ENCODE measurements at regions not wholly inside any gene's neighbourhood (a gene's known extent, or its start where the extent isn't known, plus 50 kb on each side); places are given as distances from the start of the nearest gene placed in this dataset.

- DNase-seq (ENCODE audit: extremely low read depth in 1 of 11, low read depth in 9 of 11, low spot score in 4 of 11) = no peak
Observed at GRCh38 chr11:15473954-15474837, 359.5 kb downstream of the INSC start.

- DNase-seq (ENCODE audit: extremely low read depth in 1 of 11, low read depth in 9 of 11, low spot score in 4 of 11) = no peak
Observed at GRCh38 chr11:15476371-15476917, 361.7 kb downstream of the INSC start.

DNA sequence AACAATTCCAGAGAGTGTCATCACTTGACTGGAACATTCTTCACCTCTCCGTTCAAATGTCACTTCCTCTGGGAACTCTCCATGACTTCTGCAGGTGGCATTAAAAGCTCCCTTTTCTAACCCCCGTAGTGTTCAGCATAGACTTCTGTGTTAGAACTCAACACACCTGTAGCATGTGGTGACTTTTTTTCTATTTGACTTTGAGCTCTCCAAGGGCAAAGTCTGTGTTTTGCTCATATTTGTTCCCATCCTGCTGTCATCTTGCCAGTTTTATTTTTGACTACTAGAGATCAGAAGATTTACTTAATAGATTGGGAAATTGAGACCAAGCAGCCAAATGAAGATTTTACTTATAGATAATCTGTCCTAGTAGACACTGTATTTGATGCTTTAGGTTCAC, 367.1 kb downstream of the INSC start:
- DNase-seq (ENCODE audit: extremely low read depth in 1 of 11, low read depth in 9 of 11, low spot score in 4 of 11) = no peak

DNA sequence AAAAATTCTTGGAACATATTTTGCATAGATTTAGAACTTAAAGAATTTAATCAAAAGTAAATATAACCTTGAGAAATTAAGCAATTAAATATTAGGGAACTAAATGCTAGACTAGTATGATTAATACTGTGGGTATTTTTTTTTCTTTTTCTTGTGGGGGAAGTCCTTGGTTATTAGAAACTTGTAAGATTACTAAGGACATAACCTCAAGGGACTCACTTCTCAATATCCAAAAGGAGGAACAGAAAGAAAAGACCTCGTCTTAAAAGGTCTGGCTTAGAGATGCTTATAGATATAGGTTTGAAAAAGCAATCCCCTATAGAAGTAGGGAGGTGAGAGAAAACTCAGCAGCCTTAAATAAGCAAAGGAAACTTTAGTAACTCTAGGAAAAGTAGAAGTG, 368.5 kb downstream of the INSC start:
- DNase-seq (ENCODE audit: extremely low read depth in 1 of 11, low read depth in 9 of 11, low spot score in 4 of 11) = no peak

DNA sequence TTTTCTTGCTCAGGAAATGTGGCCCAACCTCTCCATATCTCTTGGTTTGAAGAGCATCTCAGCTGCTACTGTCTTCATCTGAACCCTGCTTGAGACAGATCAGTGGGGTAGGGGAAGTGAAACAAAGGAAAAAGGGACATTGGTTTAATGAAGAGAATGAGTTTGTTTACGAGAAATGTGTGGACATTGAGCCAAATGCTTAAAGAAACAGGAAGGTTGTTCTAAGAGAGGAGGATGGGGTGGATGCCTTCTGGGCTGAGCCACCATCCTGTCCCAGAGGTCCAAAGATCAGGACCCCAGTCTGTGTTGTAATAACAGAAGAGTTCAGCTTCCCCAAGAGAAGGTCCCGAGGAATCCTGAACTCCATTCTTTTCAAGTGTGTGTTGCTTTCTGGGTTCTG, 369.7 kb downstream of the INSC start:
- no peak for DNase-seq (ENCODE audit: extremely low read depth in 1 of 11, low read depth in 9 of 11, low spot score in 4 of 11)

- DNase-seq (ENCODE audit: extremely low read depth in 1 of 11, low read depth in 9 of 11, low spot score in 4 of 11) = no peak
Observed at GRCh38 chr11:15485432-15485831, 370.7 kb downstream of the INSC start.

- DNase-seq (ENCODE audit: extremely low read depth in 1 of 11, low read depth in 9 of 11, low spot score in 4 of 11) = no peak
Observed at GRCh38 chr11:15489281-15489680, 374.6 kb downstream of the INSC start.

GRCh38 chr11:15490535-15490934, 375.8 kb downstream of the INSC start:
- no peak for DNase-seq (ENCODE audit: extremely low read depth in 1 of 11, low read depth in 9 of 11, low spot score in 4 of 11)

DNA sequence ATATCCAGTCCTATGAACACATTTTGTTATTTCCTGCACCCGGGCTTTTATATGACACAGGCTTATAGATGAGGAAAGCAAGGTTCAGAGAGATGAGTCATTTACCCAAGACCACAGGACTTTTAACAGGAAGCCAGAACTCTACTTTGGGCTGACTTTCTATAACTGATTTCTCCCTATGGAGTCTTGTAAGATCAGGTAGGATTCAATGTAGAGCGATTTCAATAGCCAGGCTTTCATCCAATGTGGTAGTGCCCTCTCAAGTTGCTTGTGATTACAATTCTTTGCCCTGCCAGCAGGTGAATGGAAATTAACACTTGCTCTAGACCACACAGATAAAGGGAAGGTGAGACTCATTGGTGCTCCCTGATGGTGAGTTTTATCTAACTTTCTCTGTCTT, 378.3 kb downstream of the INSC start:
- DNase-seq (ENCODE audit: extremely low read depth in 1 of 11, low read depth in 9 of 11, low spot score in 4 of 11) = no peak

DNA sequence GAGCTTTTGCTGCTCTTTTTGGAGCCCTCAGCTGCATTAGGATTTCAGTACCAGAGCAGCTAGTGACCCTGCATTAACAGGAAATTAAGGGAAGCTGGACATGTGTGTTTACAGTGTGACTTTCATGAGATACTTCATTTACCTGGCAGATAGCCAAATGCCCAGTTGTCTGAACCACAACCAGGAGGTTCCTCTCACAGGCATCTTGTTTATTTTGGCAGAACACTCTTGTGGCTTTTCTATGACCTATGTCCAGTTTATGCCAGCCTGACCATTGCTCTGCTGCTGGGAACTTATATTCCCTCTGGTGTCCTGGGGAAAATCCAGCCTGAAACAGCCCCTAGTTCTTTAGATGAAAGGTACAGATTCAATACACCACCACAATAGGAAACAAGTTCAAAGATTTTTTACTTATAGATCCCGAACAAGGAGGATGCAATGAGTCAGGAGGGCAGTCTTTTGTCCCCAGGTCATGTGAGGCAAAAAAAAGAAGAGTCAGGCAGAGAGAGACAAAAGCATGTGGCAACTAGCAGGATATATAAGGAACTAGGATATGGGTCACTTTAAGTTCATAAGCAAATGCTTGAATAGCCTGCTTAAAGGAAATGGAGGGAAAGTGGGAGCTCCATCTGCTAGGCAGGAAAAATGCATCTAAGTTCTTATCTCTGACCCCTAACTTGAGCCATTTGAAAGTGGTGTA, 379.3 kb downstream of the INSC start:
- no peak for DNase-seq (ENCODE audit: extremely low read depth in 1 of 11, low read depth in 9 of 11, low spot score in 4 of 11)

GRCh38 chr11:15494740-15495139, 380.0 kb downstream of the INSC start:
- no peak for DNase-seq (ENCODE audit: extremely low read depth in 1 of 11, low read depth in 9 of 11, low spot score in 4 of 11)

GRCh38 chr11:15495462-15495861, 380.7 kb downstream of the INSC start:
- no peak for DNase-seq (ENCODE audit: extremely low read depth in 1 of 11, low read depth in 9 of 11, low spot score in 4 of 11)

GRCh38 chr11:15497366-15497765, 382.6 kb downstream of the INSC start:
- no peak for DNase-seq (ENCODE audit: extremely low read depth in 1 of 11, low read depth in 9 of 11, low spot score in 4 of 11)

GRCh38 chr11:15499674-15500073, 385.0 kb downstream of the INSC start:
- no peak for DNase-seq (ENCODE audit: extremely low read depth in 1 of 11, low read depth in 9 of 11, low spot score in 4 of 11)

- DNase-seq (ENCODE audit: extremely low read depth in 1 of 11, low read depth in 9 of 11, low spot score in 4 of 11) = no peak
Observed at GRCh38 chr11:15500643-15501042, 385.9 kb downstream of the INSC start.

DNA sequence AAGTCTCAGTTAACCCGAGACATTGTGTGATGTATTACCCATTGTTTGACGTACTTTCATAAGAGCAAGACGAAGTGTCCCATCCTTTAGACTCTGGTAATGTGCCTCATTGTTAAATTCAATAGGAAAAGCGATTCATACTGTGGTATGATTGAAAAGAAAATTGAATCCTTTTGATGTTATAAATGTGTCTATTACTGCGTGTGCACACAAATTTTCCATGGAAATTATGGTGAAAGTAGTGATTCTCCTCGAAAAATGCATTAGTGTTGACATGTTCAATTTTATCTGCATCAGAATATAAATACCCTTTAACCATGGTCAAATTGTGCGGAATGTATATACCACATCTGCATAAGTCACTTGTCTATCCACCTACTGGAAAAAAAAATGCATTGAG, 386.8 kb downstream of the INSC start:
- DNase-seq (ENCODE audit: extremely low read depth in 1 of 11, low read depth in 9 of 11, low spot score in 4 of 11) = no peak

DNA sequence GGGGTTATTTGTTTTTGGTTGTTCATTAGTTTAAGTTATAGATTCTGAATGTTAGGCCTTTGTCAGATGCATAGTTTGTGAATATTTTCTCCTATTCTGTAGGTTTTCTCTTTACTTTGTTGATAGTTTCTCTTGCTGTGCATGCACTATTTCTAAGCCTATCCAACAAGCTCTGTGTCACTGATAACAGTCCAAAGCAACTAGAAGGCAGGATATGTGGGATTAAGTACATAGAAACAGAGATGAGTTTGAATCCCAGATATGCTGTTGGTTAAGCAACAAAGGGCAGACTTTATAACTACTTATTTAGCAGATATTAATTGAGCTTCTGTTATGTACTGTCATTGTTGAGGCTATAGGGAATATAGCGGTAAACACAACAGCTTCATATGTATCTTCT, 390.4 kb downstream of the INSC start:
- no peak for DNase-seq (ENCODE audit: extremely low read depth in 1 of 11, low read depth in 9 of 11, low spot score in 4 of 11)

- DNase-seq (ENCODE audit: extremely low read depth in 1 of 11, low read depth in 9 of 11, low spot score in 4 of 11) = no peak
Observed at GRCh38 chr11:15507592-15507991, 392.9 kb downstream of the INSC start.

GRCh38 chr11:15509082-15509481, 394.4 kb downstream of the INSC start:
- no peak for DNase-seq (ENCODE audit: extremely low read depth in 1 of 11, low read depth in 9 of 11, low spot score in 4 of 11)

DNA sequence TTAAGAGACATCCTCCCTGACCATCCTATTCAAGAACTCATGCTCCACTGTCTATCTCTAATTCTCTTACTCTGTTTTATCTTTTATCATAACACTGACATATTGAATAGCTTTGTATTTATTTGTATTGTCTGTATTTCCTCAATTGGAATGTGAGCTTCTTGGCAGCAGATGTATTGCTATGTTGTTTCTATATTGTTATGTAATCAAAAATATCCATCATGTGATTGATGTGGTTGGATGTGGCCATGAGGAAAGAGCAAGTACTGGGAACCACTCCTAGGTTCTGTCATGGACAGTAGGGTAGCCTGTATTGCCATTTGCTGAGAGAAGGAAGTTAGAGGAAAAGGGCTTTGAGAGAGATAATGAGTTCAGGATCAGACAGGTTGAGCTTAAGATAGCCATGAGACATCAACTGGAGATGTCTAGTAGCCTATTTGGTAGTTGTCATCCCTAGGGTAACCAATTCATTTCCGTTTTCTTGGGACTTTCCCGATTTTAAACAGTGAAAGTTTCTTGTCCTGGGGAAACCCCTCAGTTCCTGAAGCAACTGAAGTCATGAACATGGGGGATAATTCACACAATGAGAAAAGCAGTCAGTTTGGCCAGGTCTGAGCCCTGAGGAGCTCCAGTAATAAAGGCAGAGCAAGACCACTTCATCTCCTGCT, 404.5 kb downstream of the INSC start:
- no peak for DNase-seq (ENCODE audit: extremely low read depth in 1 of 11, low read depth in 9 of 11, low spot score in 4 of 11)
